Activated CD4-positive, alpha-beta T cell treated with anti-CD3 and anti-CD28 coated beads, Interleukin-2, amount 10 ng/mL, durations not matched to agents 24 days and 14 days (primary cell): ENCODE measurements at regions not wholly inside any gene's neighbourhood (a gene's known extent, or its start where the extent isn't known, plus 50 kb on each side); places are given as distances from the start of the nearest gene placed in this dataset.
"Not testable (repeated sequence)": the region's sequence is repeated elsewhere in the genome, so short reads cannot be mapped to it uniquely, and the experiment has no call there.

Experiments
- DNase-seq: peaks from one replicate; pipeline ENCODE4 v3.0.0; 2022
- H3K27ac Mint-ChIP-seq: one replicate; pipeline ENCODE4 v1.8.0; 2022; ENCODE audit warnings: mild to moderate bottlenecking, mixed read lengths
- H3K27me3 Mint-ChIP-seq: one replicate; pipeline ENCODE4 v1.8.0; 2022; ENCODE audit warnings: mixed read lengths
- H3K36me3 Mint-ChIP-seq: one replicate; pipeline ENCODE4 v1.8.0; 2022; ENCODE audit warnings: low read depth, mild to moderate bottlenecking, mixed read lengths
- H3K4me1 Mint-ChIP-seq: one replicate; pipeline ENCODE4 v1.8.0; 2021; ENCODE audit warnings: mixed read lengths
- H3K4me3 Mint-ChIP-seq: one replicate; pipeline ENCODE4 v1.8.0; 2022; ENCODE audit warnings: mild to moderate bottlenecking, moderate library complexity, mixed read lengths
- H3K9me3 Mint-ChIP-seq: one replicate; pipeline ENCODE4 v1.8.0; 2021; ENCODE audit warnings: mixed read lengths
- intact Hi-C: fragments of 100-400 bp; cut with micrococcal nuclease; formaldehyde crosslinking; loops from one replicate; pipeline ENCODE4 v1.15.1; 2023

DNA sequence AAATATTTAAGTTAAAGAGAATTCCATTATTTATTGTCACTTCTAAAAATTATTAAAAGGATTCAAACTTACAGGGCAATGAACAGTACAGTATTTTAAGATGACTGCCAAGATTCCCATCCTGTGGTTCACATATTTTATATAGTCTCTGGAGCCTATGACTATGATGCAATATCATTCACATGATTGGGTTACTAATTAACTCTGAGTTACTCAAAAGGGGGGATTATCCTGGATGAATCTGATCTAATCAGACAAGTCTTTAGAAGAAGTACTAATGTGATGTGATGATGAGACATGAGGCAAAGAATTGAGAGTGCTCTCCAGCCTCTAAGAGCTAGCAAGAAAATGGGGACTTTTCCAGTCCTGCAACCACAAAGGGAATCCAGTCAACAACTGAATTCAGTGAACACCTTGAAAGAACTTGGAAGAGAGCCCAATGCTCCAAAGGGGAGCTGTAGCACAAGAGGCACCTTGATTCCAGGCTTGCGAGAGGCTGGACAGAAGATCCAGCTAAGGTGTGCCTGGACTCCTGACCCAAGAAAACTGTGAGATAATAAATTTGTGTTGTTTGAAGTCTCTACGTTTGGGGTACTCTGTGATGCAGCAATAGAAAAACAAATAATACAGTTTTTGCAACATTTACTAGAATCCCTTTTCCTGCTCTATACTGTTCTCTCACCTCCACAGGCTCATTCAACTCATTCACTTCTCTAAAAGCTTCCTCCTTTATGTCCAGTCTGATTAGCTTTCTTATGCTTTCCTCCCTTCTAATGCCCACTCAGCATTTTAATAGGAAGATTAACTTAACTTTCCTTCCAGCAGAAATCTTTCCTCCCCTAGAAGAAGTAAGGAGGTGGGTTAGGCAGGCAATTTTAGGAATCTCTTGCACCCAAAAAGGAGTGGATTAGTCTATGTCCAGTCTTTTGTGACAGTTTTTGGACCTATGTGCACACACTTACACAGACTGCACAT lies 133.8 kb upstream of the LCORL start:
- H3K9me3 Mint-ChIP-seq, result no peaks in the 10 kb centered on the region
- no peaks in the 10 kb centered on the region for H3K4me1 Mint-ChIP-seq
- intact Hi-C loops, result no loop called here
- H3K27me3 Mint-ChIP-seq, result peaks cover 4% of the 10 kb centered on the region
- no peak overlapping the region for H3K27ac Mint-ChIP-seq
- no peak overlapping the region for H3K4me3 Mint-ChIP-seq
- DNase-seq, result no peak
- H3K36me3 Mint-ChIP-seq, result no peaks in the 10 kb centered on the region

DNA sequence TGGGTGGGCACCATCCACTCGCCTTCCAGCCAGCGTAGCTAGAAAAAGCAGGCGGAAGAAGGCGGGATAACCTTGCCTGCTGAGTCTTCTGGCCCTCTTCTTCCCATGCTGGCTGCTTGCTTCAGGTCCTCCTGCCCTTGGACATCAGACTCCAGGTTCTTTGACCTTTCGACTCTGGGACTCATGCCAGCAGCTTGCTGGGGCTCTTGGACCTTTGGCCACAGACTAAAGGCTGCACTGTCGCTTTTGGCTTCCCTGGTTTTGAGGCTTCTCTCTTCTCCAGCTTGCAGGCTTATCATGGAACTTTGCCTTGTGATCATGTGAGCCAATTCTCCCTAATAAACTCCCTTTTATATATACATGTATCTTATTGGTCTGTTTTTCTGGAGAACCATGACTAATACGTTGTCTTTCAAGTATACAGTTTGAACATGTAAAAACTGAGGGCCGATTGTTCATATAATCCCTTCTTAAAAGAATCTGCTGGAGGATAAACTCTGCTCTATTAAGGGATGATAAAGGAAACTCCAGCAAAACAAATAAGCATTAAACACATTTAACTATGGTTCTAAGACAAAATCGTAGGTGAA lies 116.6 kb upstream of the LCORL start:
- no peaks in the 10 kb centered on the region for H3K4me1 Mint-ChIP-seq
- no peaks in the 10 kb centered on the region for H3K27me3 Mint-ChIP-seq
- intact Hi-C loops, result no loop called here
- no peak overlapping the region for H3K4me3 Mint-ChIP-seq
- H3K36me3 Mint-ChIP-seq, result no peaks in the 10 kb centered on the region
- H3K9me3 Mint-ChIP-seq, result no peaks in the 10 kb centered on the region
- H3K27ac Mint-ChIP-seq, result no peak overlapping the region
- DNase-seq, result no peak

DNA sequence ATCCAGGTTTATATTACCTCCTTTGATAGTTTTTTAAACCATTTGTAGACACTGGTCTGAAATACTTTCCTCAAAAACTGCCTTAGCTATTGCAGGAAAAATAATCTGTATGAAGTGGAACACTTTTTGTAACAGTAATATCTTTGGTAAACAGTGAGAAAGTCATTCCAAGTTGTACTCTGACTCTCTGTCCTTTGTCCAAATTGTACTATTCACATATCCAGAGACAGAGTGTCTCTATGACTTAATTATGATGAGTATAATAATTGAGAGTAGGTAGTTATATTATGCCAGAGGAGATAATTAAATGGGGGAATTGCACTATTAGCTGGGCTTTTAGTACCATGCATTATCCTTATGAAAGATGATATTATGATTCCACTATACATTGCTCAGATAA lies 112.6 kb upstream of the LCORL start:
- Mint-ChIP-seq H3K36me3 (no peaks in the 10 kb centered on the region), H3K4me1 (no peaks in the 10 kb centered on the region), H3K4me3 (no peak overlapping the region), H3K27ac (no peak overlapping the region), H3K27me3 (peaks cover 7% of the 10 kb centered on the region), H3K9me3 (no peaks in the 10 kb centered on the region)
- intact Hi-C loops, result no loop called here
- DNase-seq, result no peak

DNA sequence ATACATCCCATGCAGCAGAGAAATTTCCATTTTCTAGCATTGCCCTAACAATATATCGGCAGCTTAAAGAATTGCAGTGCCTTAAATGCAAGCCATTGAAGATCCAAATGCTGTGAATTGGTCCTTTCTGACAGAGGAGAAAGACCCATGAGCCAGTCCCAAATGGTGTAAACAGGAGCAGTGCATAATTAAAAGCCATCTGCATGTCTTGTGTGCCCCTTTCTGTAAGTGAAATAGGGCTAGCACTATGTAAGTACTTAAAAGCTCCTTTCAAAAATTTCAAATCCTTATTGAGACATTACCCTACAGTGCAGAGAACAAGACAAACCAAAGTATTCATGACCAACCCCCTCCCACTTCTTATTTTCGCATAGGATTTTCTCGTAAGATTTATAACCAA lies 108.7 kb upstream of the LCORL start:
- no peaks in the 10 kb centered on the region for H3K4me1 Mint-ChIP-seq
- no peak overlapping the region for H3K4me3 Mint-ChIP-seq
- H3K36me3 Mint-ChIP-seq, result no peaks in the 10 kb centered on the region
- H3K27ac Mint-ChIP-seq, result no peak overlapping the region
- intact Hi-C loops, result no loop called here
- H3K9me3 Mint-ChIP-seq, result no peaks in the 10 kb centered on the region
- peaks cover 7% of the 10 kb centered on the region for H3K27me3 Mint-ChIP-seq
- DNase-seq, result no peak

DNA sequence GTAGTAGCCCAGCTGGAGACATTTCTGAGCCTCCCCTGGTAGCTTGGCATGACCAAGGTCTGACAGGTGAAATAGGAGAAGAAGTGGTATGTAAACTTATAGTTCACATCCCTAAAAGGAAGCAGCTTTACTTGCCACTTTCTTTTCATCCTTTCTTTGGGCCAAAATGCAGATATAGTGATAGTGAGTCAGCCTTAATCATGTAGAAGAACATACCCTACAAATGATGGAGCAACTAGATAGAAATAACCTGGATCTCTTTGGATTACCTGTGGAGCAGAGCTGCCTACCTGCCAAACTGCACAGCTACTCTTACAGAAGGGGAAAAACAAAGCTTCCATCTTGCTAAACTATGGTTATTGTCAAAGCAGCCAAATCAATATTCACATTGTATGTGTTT lies 106.7 kb upstream of the LCORL start:
- intact Hi-C loops, result no loop called here
- H3K4me1 Mint-ChIP-seq, result no peaks in the 10 kb centered on the region
- H3K36me3 Mint-ChIP-seq, result no peaks in the 10 kb centered on the region
- H3K9me3 Mint-ChIP-seq, result no peaks in the 10 kb centered on the region
- no peak overlapping the region for H3K27ac Mint-ChIP-seq
- DNase-seq, result no peak
- H3K27me3 Mint-ChIP-seq, result peaks cover 9% of the 10 kb centered on the region
- H3K4me3 Mint-ChIP-seq, result no peak overlapping the region

DNA sequence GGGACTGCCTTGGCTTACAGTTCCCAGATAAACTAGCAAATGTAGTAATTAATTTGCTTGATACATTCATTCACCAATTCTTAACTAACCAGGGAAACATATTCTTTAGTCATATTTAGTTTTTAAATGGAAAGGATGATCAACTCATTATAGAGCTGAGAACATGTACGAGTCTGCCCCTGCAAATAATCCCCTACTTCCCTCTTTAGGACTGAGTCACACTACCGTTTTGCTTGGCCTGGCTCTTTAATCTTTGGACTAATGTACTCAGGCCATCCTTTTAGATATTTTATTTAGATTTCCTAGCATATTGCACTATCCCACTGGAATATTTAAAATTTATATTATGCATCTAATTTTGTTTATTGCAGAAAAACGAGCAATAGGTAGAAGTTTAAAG lies 105.5 kb upstream of the LCORL start:
- no peak overlapping the region for H3K4me3 Mint-ChIP-seq
- H3K4me1 Mint-ChIP-seq, result no peaks in the 10 kb centered on the region
- DNase-seq, result no peak
- H3K36me3 Mint-ChIP-seq, result no peaks in the 10 kb centered on the region
- no peaks in the 10 kb centered on the region for H3K9me3 Mint-ChIP-seq
- H3K27me3 Mint-ChIP-seq, result peaks cover 8% of the 10 kb centered on the region
- intact Hi-C loops, result no loop called here
- no peak overlapping the region for H3K27ac Mint-ChIP-seq

DNA sequence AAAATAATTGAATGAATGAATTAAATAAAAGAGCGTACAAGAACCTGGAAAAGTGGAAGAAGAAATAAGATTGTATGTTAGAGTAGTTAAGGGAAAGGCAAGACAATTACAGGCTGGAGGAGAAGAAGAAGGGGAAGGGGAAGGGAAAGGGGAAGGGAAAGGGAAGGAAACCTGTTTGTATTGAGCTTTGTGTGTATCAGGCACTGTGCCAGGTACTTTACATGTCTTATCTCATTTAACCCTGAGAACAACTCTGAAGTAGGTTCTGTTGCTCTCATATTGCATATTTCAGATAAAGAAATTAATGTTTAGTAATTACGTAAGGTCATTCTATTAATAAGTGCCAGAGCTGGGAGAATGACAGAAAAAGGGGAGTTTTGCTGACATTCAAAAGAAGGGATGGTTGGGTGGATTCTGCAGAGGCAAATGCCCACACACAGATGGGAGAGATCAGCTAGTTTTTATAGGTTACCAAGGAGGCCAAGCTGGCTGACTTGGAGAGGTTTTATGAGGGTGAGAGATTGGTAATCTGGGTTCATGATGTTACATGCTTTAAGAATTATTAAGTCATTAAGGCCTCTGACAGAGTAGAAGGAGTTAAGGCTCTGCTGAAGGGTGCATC lies 92.3 kb upstream of the LCORL start:
- Mint-ChIP-seq H3K4me1 (no peaks in the 10 kb centered on the region), H3K36me3 (no peaks in the 10 kb centered on the region), H3K9me3 (no peaks in the 10 kb centered on the region), H3K27me3 (no peaks in the 10 kb centered on the region), H3K4me3 (no peak overlapping the region), H3K27ac (no peak overlapping the region)
- intact Hi-C loops, result no loop called here
- DNase-seq, result no peak

DNA sequence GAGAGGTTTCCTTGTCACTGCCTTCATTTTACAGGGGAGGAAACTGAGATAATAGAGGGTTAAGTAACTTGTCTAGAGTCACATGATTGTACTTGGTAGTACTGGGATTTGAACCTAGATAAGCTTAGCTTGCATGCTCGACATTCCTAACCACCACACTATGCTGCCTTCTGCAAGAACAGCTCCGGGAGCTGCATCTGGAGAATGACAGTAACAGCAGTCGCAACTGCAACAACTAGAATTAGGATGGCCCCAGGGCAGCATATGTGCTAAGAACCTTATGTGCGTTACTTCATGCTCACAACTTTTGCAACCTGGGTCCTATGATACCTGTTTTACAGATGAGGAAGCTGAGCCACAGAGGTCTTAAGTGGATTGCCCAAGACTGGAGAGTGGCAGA lies 89.5 kb upstream of the LCORL start:
- Mint-ChIP-seq H3K36me3 (no peaks in the 10 kb centered on the region), H3K9me3 (no peaks in the 10 kb centered on the region), H3K4me3 (no peak overlapping the region), H3K27me3 (no peaks in the 10 kb centered on the region), H3K27ac (no peak overlapping the region), H3K4me1 (no peaks in the 10 kb centered on the region)
- no peak for DNase-seq
- intact Hi-C loops, result no loop called here

DNA sequence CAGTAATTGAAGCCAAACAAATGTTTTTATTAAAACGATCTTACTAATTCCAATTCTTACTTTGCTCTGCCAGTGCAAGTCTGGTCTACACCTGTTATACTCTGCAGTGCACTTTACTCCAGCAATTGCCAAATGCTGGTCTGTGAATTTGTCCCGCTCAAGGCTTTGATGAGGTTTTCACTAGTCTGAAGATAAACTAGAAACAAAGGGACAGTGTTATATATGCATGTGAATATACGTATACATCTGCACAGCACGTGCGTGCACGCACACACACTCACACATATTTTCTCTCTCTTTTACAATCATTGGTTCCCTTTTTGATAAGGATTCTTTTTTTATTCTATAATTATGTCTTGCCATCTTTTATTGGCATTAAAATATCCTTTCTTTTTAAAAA lies 88.5 kb upstream of the LCORL start:
- intact Hi-C loops, result no loop called here
- Mint-ChIP-seq H3K4me3 (no peak overlapping the region), H3K4me1 (no peaks in the 10 kb centered on the region), H3K27ac (no peak overlapping the region), H3K36me3 (no peaks in the 10 kb centered on the region), H3K9me3 (no peaks in the 10 kb centered on the region), H3K27me3 (no peaks in the 10 kb centered on the region)
- no peak for DNase-seq

DNA sequence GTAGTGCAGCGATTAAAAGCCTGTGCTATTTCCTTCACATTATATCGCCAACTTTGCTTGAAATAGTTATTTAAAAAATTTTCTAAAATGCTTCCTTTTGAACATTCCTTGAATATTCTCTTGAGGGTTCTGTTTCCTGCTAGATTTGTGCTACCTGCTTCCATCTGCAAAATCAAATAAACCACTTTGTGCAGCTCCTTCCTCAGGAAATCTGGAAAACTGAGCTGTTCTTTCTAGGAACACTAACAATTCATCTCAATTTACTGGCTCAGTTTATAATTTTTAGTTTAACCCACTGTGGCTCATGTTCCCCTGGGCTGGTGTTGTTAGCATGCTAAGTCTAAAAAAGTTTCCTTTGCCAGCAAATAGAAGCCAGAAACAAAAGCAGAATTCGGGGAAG lies 88.1 kb upstream of the LCORL start:
- Mint-ChIP-seq H3K27ac (no peak overlapping the region), H3K4me3 (no peak overlapping the region), H3K9me3 (no peaks in the 10 kb centered on the region), H3K27me3 (no peaks in the 10 kb centered on the region), H3K36me3 (no peaks in the 10 kb centered on the region), H3K4me1 (no peaks in the 10 kb centered on the region)
- intact Hi-C loops, result no loop called here
- DNase-seq, result no peak

DNA sequence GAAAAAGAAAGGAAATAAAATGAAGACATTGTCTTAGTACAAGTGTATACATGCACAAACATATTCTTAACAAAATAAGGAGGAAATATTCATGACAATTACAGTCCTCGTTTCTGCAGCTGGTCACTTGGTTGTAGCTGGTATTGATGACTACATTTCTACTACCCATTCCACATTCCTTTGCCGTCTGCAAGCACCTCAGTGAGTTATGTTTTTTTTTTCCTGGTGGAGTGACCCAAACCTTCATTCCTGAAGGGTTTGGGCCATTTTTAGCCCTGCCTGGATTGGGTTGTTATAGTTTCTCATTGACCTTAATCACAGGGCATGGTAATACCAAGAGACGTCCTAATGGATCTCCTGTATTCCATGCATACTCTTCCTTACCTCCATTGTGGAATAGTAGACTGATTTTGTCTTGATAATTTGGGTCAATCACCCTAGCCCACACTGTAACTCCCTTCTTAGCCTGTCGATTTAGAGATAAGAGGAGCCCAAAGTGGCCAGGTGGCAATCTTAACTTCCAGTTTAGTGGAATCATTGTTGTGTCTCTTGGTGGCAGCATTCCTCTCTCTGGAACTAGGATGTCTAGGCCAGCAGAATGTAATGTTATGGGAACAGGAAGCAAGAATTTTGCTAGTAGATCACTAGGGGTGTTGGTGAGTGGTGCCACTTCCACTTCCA lies 86.4 kb upstream of the LCORL start:
- H3K27ac Mint-ChIP-seq, H3K4me1 Mint-ChIP-seq, H3K9me3 Mint-ChIP-seq, H3K27me3 Mint-ChIP-seq, DNase-seq, H3K36me3 Mint-ChIP-seq, H3K4me3 Mint-ChIP-seq, intact Hi-C loops: not testable (repeated sequence)

DNA sequence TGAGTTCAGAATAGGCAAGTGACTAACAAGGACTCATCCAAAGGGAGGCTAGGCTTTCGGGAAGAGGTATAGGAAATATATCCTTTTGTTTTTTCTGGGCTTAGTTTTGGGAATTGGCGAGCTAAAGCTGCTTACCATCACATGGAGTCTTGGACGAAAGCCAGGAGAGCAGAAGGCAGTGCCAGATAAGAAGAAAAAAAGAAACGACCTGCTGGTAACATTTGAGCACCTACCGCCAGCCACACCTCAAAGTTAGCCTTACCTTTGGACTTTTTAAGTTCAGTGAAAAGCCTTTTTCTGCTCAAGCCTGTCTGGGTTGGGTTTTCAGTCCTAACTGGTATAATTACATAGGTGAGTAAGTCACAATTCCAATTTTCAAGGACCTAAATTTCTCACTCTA lies 85.1 kb upstream of the LCORL start:
- no peak for DNase-seq
- no peaks in the 10 kb centered on the region for H3K27me3 Mint-ChIP-seq
- H3K27ac Mint-ChIP-seq, result no peak overlapping the region
- H3K9me3 Mint-ChIP-seq, result no peaks in the 10 kb centered on the region
- no peaks in the 10 kb centered on the region for H3K4me1 Mint-ChIP-seq
- H3K4me3 Mint-ChIP-seq, result no peak overlapping the region
- no peaks in the 10 kb centered on the region for H3K36me3 Mint-ChIP-seq
- intact Hi-C loops, result no loop called here

DNA sequence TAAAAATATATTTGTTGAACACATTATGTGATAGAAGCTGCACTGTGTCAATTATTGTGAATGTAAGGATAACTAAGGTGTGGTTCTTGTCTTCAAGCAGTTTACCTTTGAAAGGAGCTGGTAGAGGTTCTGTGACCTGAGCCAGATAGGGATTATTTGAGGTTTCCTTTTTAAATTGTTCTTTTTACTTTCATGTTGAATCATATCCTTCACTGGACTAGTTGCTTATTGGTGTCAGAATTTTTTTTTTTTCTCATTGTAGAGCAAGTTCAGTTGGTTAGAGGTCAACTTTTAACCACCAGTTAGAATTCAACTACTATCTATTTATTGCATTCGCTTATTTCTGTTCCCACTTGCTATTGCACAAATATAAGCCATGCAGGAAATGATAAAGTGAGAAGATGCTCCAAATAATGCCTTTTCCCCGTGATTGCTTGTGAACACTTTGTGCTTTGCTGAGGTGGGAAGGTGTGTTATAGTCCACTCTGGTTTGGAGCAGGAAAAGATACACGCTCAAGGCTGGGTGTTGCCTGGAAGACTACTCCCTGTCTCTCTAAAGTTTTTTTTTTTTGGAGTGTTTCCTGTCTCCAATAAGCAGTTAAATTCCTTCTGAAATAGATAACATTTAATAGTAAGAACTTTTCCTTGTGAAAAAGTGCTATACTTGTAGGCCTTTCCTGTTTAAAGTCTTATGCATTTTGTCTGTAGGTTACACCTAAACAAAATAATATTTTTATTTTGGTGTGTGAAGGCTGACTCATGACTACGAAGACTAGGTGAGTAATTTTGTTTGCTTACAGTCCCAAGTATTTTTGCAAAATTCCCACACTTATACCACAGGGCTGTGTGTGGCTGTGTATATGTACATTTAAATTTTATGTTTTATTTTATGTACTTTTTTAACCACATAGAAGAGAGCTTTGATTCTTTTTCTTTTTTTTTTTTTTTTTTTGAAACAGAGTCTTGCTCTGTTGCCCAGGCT lies 83.8 kb upstream of the LCORL start:
- no peaks in the 10 kb centered on the region for H3K4me1 Mint-ChIP-seq
- peaks cover 2% of the 10 kb centered on the region for H3K27me3 Mint-ChIP-seq
- no peak overlapping the region for H3K27ac Mint-ChIP-seq
- H3K36me3 Mint-ChIP-seq, result no peaks in the 10 kb centered on the region
- DNase-seq, result no peak
- intact Hi-C loops, result no loop called here
- H3K9me3 Mint-ChIP-seq, result no peaks in the 10 kb centered on the region
- H3K4me3 Mint-ChIP-seq, result no peak overlapping the region
